SK-N-SH (cell line): ENCODE measurements at regions not wholly inside any gene's neighbourhood (a gene's known extent, or its start where the extent isn't known, plus 50 kb on each side); places are given as distances from the start of the nearest gene placed in this dataset.

Experiments
- CTCF ChIA-PET: fragments of 300-600, 350-600 bp; formaldehyde crosslinking; extraction: SDS; loops from one replicate; lab custom pipeline; 2021; lab: Yijun Ruan, JAX
- POLR2A ChIA-PET: fragments of 350-600 bp; sonication (Branson Sonifier 250); formaldehyde crosslinking; extraction: SDS; loops from one replicate; lab custom pipeline; 2020; ENCODE audit warnings: antibody characterized with exemption, inconsistent platforms; lab: Yijun Ruan, JAX
- DNase-seq: peaks from one replicate; pipeline ENCODE4 v3.0.0; 2012
- H2AFZ ChIP-seq: fragments of 200-600 bp; sonication (generic); 2 replicates; pipeline ENCODE4 v1.8.1; 2016; ENCODE audit warnings: antibody characterized with exemption, mild to moderate bottlenecking, low read depth
- H3F3A ChIP-seq: fragments of 200-600 bp; sonication (generic); replicated peaks from 2 replicates; pipeline ENCODE3; 2016; ENCODE audit warnings: antibody characterized with exemption, mild to moderate bottlenecking; ENCODE audit not compliant: insufficient read depth
- H3K27ac ChIP-seq, 2 experiments: fragments of 200-500 bp in 1 of 2; fragments of 200-600 bp in 1 of 2; sonication (Bioruptor generic) in 1 of 2; sonication (generic), shearing (Covaris generic) in 1 of 2; 2 replicates each; pipeline versions ENCODE4 v1.5.1 to v1.6.1; 2014 to 2016; ENCODE audit warnings: low read depth in 2 of 2, inconsistent platforms in 1 of 2, low read length in 1 of 2, mild to moderate bottlenecking in 1 of 2, mixed read lengths in 1 of 2
- H3K27me3 ChIP-seq: fragments of 200-600 bp; sonication (generic), shearing (Covaris generic); 2 replicates; pipeline ENCODE4 v1.6.1; 2016; ENCODE audit warnings: mixed run types; ENCODE audit not compliant: insufficient read depth
- H3K36me3 ChIP-seq, 2 experiments: fragments of 200-500 bp in 1 of 2; fragments of 200-600 bp in 1 of 2; sonication (Bioruptor generic) in 1 of 2; sonication (generic) in 1 of 2; replicated peaks in 1 of 2; 2 replicates each; pipeline versions ENCODE3 to v1.5.1; 2014 to 2016; ENCODE audit warnings: low read length in 1 of 2, mild to moderate bottlenecking in 1 of 2; ENCODE audit not compliant: insufficient read depth in 2 of 2, control insufficient read depth in 1 of 2
- H3K4me1 ChIP-seq, 2 experiments: fragments of 200-500 bp in 1 of 2; fragments of 200-600 bp in 1 of 2; sonication (Bioruptor generic) in 1 of 2; sonication (generic), shearing (Covaris generic) in 1 of 2; 2 replicates each; pipeline versions ENCODE4 v1.5.1 to v1.6.1; 2014 to 2016; ENCODE audit warnings: low read depth in 1 of 2, low read length in 1 of 2, mixed run types in 1 of 2; ENCODE audit not compliant: insufficient read depth in 2 of 2, control insufficient read depth in 1 of 2
- H3K4me2 ChIP-seq: fragments of 200-600 bp; sonication (generic), shearing (Covaris generic); 2 replicates; pipeline ENCODE4 v1.6.1; 2017; ENCODE audit warnings: mixed run types
- H3K4me3 ChIP-seq, 2 experiments: fragments of 200-500 bp in 1 of 2; fragments of 200-600 bp in 1 of 2; sonication (Bioruptor generic) in 1 of 2; sonication (generic), shearing (Covaris generic) in 1 of 2; 2 replicates each; pipeline versions ENCODE4 v1.5.1 to v1.8.1; 2014 to 2016; ENCODE audit warnings: low read depth in 2 of 2, inconsistent platforms in 1 of 2, low read length in 1 of 2, mild to moderate bottlenecking in 1 of 2, mixed read lengths in 1 of 2, moderate library complexity in 1 of 2
- H3K79me2 ChIP-seq: fragments of 200-600 bp; sonication (generic); 2 replicates; pipeline ENCODE4 v1.8.1; 2017; ENCODE audit warnings: mild to moderate bottlenecking; ENCODE audit not compliant: insufficient read depth
- H3K9ac ChIP-seq: fragments of 200-600 bp; sonication (generic); 2 replicates; pipeline ENCODE4 v1.6.1; 2017; ENCODE audit warnings: mixed run types
- H3K9me2 ChIP-seq: fragments of 200-600 bp; sonication (generic); 2 replicates; pipeline ENCODE4 v1.6.1; 2017; ENCODE audit warnings: mixed run types
- H3K9me3 ChIP-seq: fragments of 200-600 bp; sonication (generic); 2 replicates; pipeline ENCODE4 v1.6.1; 2017; ENCODE audit warnings: mixed run types, mild to moderate bottlenecking, moderate library complexity
- H4K20me1 ChIP-seq: fragments of 200-600 bp; sonication (generic); 2 replicates; pipeline ENCODE4 v1.6.1; 2017; ENCODE audit warnings: mild to moderate bottlenecking, mixed run types; ENCODE audit not compliant: insufficient read depth
- ELF1 ChIP-seq: IDR thresholded peaks from 2 replicates; pipeline ENCODE4 v1.4.0; 2012
- EP300 ChIP-seq, 2 experiments: IDR thresholded peaks; 2 replicates each; pipeline versions ENCODE4 v1.4.0 to v1.6.1; 2012; ENCODE audit warnings: borderline replicate concordance in 1 of 2, low read depth in 1 of 2, low read length in 1 of 2
- FOSL2 ChIP-seq: IDR thresholded peaks from 2 replicates; pipeline ENCODE4 v1.4.0; 2012; ENCODE audit warnings: low read depth, mild to moderate bottlenecking, moderate library complexity, borderline replicate concordance
- FOXJ3 ChIP-seq: sonication (generic); formaldehyde crosslinking; IDR thresholded peaks from 2 replicates; pipeline ENCODE4 v1.5.1; 2020; ENCODE audit warnings: mild to moderate bottlenecking, missing genetic modification reagents
- FOXM1 ChIP-seq: IDR thresholded peaks from 2 replicates; pipeline ENCODE4 v1.4.0; 2012; ENCODE audit warnings: low read depth, mild to moderate bottlenecking
- GATA2 ChIP-seq: sonication (generic); formaldehyde crosslinking; IDR thresholded peaks from 2 replicates; pipeline ENCODE4 v1.5.0; 2020; ENCODE audit warnings: mild to moderate bottlenecking, missing genetic modification reagents
- MEF2A ChIP-seq: IDR thresholded peaks from 2 replicates; pipeline ENCODE4 v1.4.0; 2012; ENCODE audit warnings: low read depth, borderline replicate concordance
- MXI1 ChIP-seq: IDR thresholded peaks from 2 replicates; pipeline ENCODE4 v1.6.1; 2012; ENCODE audit warnings: mild to moderate bottlenecking, low read depth, low read length, improper control_type of control experiment
- POLR2AphosphoS5 ChIP-seq: IDR thresholded peaks from 2 replicates; pipeline ENCODE4 v1.6.1; 2012; ENCODE audit warnings: low read depth, low read length
- RAD21 ChIP-seq: IDR thresholded peaks from 2 replicates; pipeline ENCODE4 v1.6.1; 2012; ENCODE audit warnings: mild to moderate bottlenecking, low read length
- RCOR1 ChIP-seq: fragments of 150-350 bp; IDR thresholded peaks from 2 replicates; pipeline ENCODE4 v1.6.1; 2017; ENCODE audit warnings: antibody characterized with exemption, low read length
- RFX5 ChIP-seq: IDR thresholded peaks from 2 replicates; pipeline ENCODE4 v1.6.1; 2012; ENCODE audit warnings: mild to moderate bottlenecking, improper control_type of control experiment, low read length
- SIN3A ChIP-seq: IDR thresholded peaks from 2 replicates; pipeline ENCODE4 v1.6.1; 2012; ENCODE audit warnings: low read depth, mild to moderate bottlenecking, low read length, moderate library complexity, borderline replicate concordance
- TCF12 ChIP-seq: IDR thresholded peaks from 2 replicates; pipeline ENCODE4 v1.4.0; 2012
- TEAD4 ChIP-seq: IDR thresholded peaks from 2 replicates; pipeline ENCODE4 v1.4.0; 2012; ENCODE audit warnings: mild to moderate bottlenecking, borderline replicate concordance; ENCODE audit not compliant: insufficient read depth
- WGBS: methylation state at CpG from one replicate; pipeline ENCODE4 v1.1.6; 2017; ENCODE audit warnings: low lambda C conversion rate; 5-methylcytosine and 5-hydroxymethylcytosine counted together
- TF ChIP-seq, protein P1 (sequence below): fragments of 150-350 bp; IDR thresholded peaks from 2 replicates; pipeline ENCODE4 v1.6.1; 2016; ENCODE audit warnings: mild to moderate bottlenecking, low read depth, low read length
- TF ChIP-seq, protein P2 (sequence below): fragments of 150-350 bp; IDR thresholded peaks from 2 replicates; pipeline ENCODE4 v1.6.1; 2017; ENCODE audit warnings: antibody characterized with exemption, low read length, low read depth, borderline replicate concordance
- TF ChIP-seq, protein P3 (sequence below): IDR thresholded peaks from 2 replicates; pipeline ENCODE4; 2012
- TF ChIP-seq, protein P4 (sequence below): IDR thresholded peaks from 2 replicates; pipeline ENCODE4 v1.4.0; 2012; ENCODE audit warnings: low read depth, borderline replicate concordance
- TF ChIP-seq, protein P5 (sequence below): IDR thresholded peaks from 2 replicates; pipeline ENCODE4 v1.6.1; 2012; ENCODE audit warnings: mild to moderate bottlenecking, low read depth, low read length, moderate library complexity

DNA sequence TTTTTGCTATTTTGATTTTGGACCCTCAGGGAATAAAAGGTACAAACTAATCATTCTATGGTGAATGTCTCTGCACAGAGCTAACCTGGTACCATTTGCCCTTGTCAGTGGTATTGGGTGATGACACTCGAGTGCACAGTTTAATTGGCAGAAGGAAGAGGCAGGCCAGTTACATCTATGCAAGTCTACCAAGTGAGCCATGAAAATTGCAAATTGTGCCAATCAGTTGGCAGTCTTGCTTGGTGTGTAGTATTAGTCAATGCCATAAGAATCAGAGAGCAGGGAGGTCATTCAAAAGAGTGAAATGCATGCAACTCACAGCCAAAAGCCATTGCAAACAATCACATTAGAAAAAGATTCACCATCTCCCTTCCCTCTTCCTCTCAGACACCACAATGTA, 479.6 kb downstream of the ADAMTS20 start (continued):
- TF ChIP-seq, protein P1, sequence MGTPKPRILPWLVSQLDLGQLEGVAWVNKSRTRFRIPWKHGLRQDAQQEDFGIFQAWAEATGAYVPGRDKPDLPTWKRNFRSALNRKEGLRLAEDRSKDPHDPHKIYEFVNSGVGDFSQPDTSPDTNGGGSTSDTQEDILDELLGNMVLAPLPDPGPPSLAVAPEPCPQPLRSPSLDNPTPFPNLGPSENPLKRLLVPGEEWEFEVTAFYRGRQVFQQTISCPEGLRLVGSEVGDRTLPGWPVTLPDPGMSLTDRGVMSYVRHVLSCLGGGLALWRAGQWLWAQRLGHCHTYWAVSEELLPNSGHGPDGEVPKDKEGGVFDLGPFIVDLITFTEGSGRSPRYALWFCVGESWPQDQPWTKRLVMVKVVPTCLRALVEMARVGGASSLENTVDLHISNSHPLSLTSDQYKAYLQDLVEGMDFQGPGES = no peak
- TF ChIP-seq SIN3A = no peak
- TF ChIP-seq ELF1 = no peak
- no peak for TF ChIP-seq FOSL2
- TF ChIP-seq, protein P2, sequence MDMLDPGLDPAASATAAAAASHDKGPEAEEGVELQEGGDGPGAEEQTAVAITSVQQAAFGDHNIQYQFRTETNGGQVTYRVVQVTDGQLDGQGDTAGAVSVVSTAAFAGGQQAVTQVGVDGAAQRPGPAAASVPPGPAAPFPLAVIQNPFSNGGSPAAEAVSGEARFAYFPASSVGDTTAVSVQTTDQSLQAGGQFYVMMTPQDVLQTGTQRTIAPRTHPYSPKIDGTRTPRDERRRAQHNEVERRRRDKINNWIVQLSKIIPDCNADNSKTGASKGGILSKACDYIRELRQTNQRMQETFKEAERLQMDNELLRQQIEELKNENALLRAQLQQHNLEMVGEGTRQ = no peak
- no peak for TF ChIP-seq RCOR1
- TF ChIP-seq MEF2A = no peak
- TF ChIP-seq RAD21 = no peak
- TF ChIP-seq, protein P3, sequence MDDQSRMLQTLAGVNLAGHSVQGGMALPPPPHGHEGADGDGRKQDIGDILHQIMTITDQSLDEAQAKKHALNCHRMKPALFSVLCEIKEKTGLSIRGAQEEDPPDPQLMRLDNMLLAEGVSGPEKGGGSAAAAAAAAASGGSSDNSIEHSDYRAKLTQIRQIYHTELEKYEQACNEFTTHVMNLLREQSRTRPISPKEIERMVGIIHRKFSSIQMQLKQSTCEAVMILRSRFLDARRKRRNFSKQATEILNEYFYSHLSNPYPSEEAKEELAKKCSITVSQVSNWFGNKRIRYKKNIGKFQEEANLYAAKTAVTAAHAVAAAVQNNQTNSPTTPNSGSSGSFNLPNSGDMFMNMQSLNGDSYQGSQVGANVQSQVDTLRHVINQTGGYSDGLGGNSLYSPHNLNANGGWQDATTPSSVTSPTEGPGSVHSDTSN = no peak
- TF ChIP-seq GATA2 (CRISPR knock-in tag) = no peak

DNA sequence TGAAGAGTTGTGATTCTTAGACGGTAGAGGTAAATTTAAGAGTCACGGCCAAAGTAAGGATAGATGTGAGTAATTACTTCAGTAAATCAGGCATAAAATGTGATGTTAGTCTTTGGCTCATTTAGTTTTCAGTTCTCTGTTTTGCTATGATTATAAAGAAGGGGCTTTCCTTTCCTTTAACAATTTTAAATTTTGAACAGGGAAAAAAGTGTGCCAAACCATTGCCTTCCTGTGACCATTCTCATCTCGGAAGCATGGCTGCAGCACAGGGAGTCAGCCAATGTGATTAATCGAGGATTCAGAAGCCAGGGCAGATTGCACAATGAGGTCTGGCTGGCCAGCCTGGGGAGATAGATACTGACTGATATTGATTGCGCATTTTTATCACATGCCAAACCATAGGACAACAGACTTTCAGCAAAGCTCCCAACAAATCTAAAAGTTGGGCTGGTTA, 480.2 kb upstream of the PRICKLE1 start:
- TF ChIP-seq TEAD4 (no peak), RFX5 (no peak), ELF1 (no peak), POLR2AphosphoS5 (no peak), RAD21 (no peak), FOXJ3 (no peak), TCF12 (no peak), MXI1 (no peak), EP300 (IDR thresholded peaks at IDR 0.05; ENCODE audit: borderline replicate concordance in 1 of 2, low read depth in 1 of 2, low read length in 1 of 2) (no peak), FOXM1 (no peak)
- TF ChIP-seq, protein P4, sequence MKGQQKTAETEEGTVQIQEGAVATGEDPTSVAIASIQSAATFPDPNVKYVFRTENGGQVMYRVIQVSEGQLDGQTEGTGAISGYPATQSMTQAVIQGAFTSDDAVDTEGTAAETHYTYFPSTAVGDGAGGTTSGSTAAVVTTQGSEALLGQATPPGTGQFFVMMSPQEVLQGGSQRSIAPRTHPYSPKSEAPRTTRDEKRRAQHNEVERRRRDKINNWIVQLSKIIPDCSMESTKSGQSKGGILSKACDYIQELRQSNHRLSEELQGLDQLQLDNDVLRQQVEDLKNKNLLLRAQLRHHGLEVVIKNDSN = no peak
- TF ChIP-seq, protein P5, sequence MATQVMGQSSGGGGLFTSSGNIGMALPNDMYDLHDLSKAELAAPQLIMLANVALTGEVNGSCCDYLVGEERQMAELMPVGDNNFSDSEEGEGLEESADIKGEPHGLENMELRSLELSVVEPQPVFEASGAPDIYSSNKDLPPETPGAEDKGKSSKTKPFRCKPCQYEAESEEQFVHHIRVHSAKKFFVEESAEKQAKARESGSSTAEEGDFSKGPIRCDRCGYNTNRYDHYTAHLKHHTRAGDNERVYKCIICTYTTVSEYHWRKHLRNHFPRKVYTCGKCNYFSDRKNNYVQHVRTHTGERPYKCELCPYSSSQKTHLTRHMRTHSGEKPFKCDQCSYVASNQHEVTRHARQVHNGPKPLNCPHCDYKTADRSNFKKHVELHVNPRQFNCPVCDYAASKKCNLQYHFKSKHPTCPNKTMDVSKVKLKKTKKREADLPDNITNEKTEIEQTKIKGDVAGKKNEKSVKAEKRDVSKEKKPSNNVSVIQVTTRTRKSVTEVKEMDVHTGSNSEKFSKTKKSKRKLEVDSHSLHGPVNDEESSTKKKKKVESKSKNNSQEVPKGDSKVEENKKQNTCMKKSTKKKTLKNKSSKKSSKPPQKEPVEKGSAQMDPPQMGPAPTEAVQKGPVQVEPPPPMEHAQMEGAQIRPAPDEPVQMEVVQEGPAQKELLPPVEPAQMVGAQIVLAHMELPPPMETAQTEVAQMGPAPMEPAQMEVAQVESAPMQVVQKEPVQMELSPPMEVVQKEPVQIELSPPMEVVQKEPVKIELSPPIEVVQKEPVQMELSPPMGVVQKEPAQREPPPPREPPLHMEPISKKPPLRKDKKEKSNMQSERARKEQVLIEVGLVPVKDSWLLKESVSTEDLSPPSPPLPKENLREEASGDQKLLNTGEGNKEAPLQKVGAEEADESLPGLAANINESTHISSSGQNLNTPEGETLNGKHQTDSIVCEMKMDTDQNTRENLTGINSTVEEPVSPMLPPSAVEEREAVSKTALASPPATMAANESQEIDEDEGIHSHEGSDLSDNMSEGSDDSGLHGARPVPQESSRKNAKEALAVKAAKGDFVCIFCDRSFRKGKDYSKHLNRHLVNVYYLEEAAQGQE = no peak
- TF ChIP-seq, protein P2 = no peak
- TF ChIP-seq, protein P1 = no peak
- Histone ChIP-seq H3K9ac (no peak overlapping the region), H4K20me1 (no peaks in the 10 kb centered on the region), H3K27me3 (no peaks in the 10 kb centered on the region), H3K9me3 (no peaks in the 10 kb centered on the region), H3K4me3 (no peak overlapping the region), H3K9me2 (no peaks in the 10 kb centered on the region), H3K79me2 (no peaks in the 10 kb centered on the region), H3K4me1 (peaks cover 0 to 2% of the 10 kb centered on the region in 2 experiments; a peak in 2 of 4 replicates), H3K36me3 (no peaks in the 10 kb centered on the region), H3K4me2 (no peak overlapping the region), H2AFZ (no peak overlapping the region), H3K27ac (no peak overlapping the region; a peak in 1 of 4 replicates), H3F3A (no peaks in the 10 kb centered on the region)
- 44% methylated on average over 5 of the region's 5 CpGs for WGBS
- POLR2A ChIA-PET = no interaction called here
- DNase-seq = no peak
- CTCF ChIA-PET = no interaction called here
